Neural cell (in vitro differentiated cells): ENCODE measurements at regions not wholly inside any gene's neighbourhood (a gene's known extent, or its start where the extent isn't known, plus 50 kb on each side); places are given as distances from the start of the nearest gene placed in this dataset.

ENCODE experiments used
- RAD21 ChIP-seq: fragments of 450-650 bp; conservative IDR thresholded peaks from 2 replicates; pipeline ENCODE4 v1.6.1; 2014; ENCODE audit warnings: antibody characterized with exemption, mild to moderate bottlenecking, moderate library complexity
- TF ChIP-seq, protein P1 (sequence below): IDR thresholded peaks from 2 replicates; pipeline ENCODE4 v1.6.1; 2012; ENCODE audit warnings: borderline replicate concordance
- TF ChIP-seq, protein P2 (sequence below): fragments of 450-650 bp; IDR thresholded peaks from 2 replicates; pipeline ENCODE4 v1.5.1; 2014; ENCODE audit warnings: antibody characterized with exemption, mild to moderate bottlenecking, moderate library complexity; ENCODE audit not compliant: poor library complexity, severe bottlenecking

GRCh38 chr5:119991625-119992024 lies 362.3 kb downstream of the FAM170A start:
- TF ChIP-seq, protein P1, sequence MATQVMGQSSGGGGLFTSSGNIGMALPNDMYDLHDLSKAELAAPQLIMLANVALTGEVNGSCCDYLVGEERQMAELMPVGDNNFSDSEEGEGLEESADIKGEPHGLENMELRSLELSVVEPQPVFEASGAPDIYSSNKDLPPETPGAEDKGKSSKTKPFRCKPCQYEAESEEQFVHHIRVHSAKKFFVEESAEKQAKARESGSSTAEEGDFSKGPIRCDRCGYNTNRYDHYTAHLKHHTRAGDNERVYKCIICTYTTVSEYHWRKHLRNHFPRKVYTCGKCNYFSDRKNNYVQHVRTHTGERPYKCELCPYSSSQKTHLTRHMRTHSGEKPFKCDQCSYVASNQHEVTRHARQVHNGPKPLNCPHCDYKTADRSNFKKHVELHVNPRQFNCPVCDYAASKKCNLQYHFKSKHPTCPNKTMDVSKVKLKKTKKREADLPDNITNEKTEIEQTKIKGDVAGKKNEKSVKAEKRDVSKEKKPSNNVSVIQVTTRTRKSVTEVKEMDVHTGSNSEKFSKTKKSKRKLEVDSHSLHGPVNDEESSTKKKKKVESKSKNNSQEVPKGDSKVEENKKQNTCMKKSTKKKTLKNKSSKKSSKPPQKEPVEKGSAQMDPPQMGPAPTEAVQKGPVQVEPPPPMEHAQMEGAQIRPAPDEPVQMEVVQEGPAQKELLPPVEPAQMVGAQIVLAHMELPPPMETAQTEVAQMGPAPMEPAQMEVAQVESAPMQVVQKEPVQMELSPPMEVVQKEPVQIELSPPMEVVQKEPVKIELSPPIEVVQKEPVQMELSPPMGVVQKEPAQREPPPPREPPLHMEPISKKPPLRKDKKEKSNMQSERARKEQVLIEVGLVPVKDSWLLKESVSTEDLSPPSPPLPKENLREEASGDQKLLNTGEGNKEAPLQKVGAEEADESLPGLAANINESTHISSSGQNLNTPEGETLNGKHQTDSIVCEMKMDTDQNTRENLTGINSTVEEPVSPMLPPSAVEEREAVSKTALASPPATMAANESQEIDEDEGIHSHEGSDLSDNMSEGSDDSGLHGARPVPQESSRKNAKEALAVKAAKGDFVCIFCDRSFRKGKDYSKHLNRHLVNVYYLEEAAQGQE = no peak
- TF ChIP-seq, protein P2, sequence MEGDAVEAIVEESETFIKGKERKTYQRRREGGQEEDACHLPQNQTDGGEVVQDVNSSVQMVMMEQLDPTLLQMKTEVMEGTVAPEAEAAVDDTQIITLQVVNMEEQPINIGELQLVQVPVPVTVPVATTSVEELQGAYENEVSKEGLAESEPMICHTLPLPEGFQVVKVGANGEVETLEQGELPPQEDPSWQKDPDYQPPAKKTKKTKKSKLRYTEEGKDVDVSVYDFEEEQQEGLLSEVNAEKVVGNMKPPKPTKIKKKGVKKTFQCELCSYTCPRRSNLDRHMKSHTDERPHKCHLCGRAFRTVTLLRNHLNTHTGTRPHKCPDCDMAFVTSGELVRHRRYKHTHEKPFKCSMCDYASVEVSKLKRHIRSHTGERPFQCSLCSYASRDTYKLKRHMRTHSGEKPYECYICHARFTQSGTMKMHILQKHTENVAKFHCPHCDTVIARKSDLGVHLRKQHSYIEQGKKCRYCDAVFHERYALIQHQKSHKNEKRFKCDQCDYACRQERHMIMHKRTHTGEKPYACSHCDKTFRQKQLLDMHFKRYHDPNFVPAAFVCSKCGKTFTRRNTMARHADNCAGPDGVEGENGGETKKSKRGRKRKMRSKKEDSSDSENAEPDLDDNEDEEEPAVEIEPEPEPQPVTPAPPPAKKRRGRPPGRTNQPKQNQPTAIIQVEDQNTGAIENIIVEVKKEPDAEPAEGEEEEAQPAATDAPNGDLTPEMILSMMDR = no peak
- no peak for TF ChIP-seq RAD21
